ENCODE measurements at regions not wholly inside any gene's neighbourhood (a gene's known extent, or its start where the extent isn't known, plus 50 kb on each side); places are given as distances from the start of the nearest gene placed in this dataset.

- TF ChIP-seq CTCF (IDR thresholded peaks at IDR 0.05; ENCODE audit: low read depth, low read length) = no peak
- H3K4me3 ChIP-seq (ENCODE audit: low read depth, low read length) = no peak overlapping the region
- in situ Hi-C loops (cut with HindIII; ENCODE audit: low sequenced_read_pairs) = no loop called here
- no peak for DNase-seq (ENCODE audit: low read depth, low spot score)
Measured at GRCh38 chr9:121563425-121563824, 63.8 kb upstream of the GGTA1 start.

- in situ Hi-C loops (cut with HindIII; ENCODE audit: low sequenced_read_pairs) = no loop called here
Measured at GRCh38 chr9:121563881-121564460, 64.3 kb upstream of the GGTA1 start.

GRCh38 chr9:121564504-121565260, 65.0 kb upstream of the GGTA1 start:
- H3K4me3 ChIP-seq (ENCODE audit: low read depth, low read length) = no peak overlapping the region

More at GRCh38 chr9:121563881-121564460, 64.3 kb upstream of the GGTA1 start:
- TF ChIP-seq CTCF (IDR thresholded peaks at IDR 0.05; ENCODE audit: low read depth, low read length) = no peak
- no peak overlapping the region for H3K4me3 ChIP-seq (ENCODE audit: low read depth, low read length)
- no peak for DNase-seq (ENCODE audit: low read depth, low spot score)

GRCh38 chr9:121566481-121567465, 67.1 kb upstream of the GGTA1 start:
- in situ Hi-C loops (cut with HindIII; ENCODE audit: low sequenced_read_pairs) = no loop called here
- peak; percentile 72 for DNase-seq (ENCODE audit: low read depth, low spot score)
- TF ChIP-seq CTCF (IDR thresholded peaks at IDR 0.05; ENCODE audit: low read depth, low read length) = no peak
- H3K4me3 ChIP-seq (ENCODE audit: low read depth, low read length) = peak overlapping the region; percentile 34

More at GRCh38 chr9:121564504-121565260, 65.0 kb upstream of the GGTA1 start:
- in situ Hi-C loops (cut with HindIII; ENCODE audit: low sequenced_read_pairs) = no loop called here
- TF ChIP-seq CTCF (IDR thresholded peaks at IDR 0.05; ENCODE audit: low read depth, low read length) = no peak
- no peak for DNase-seq (ENCODE audit: low read depth, low spot score)

GRCh38 chr9:121567500-121568342, 68.1 kb upstream of the GGTA1 start:
- peak overlapping the region; percentile 34 for H3K4me3 ChIP-seq (ENCODE audit: low read depth, low read length)
- TF ChIP-seq CTCF (IDR thresholded peaks at IDR 0.05; ENCODE audit: low read depth, low read length) = no peak
- in situ Hi-C loops (cut with HindIII; ENCODE audit: low sequenced_read_pairs) = no loop called here
- peak; percentile 24 for DNase-seq (ENCODE audit: low read depth, low spot score)
